ENCODE measurements at regions not wholly inside any gene's neighbourhood (a gene's known extent, or its start where the extent isn't known, plus 50 kb on each side); places are given as distances from the start of the nearest gene placed in this dataset.

GRCh38 chr10:21068026-21068656 is 171.0 kb upstream of the NEBL start:
- Mint-ChIP-seq H3K27me3 (ENCODE audit: unreplicated experiment) (peaks cover 2% of the 10 kb centered on the region), H3K4me1 (ENCODE audit: unreplicated experiment) (peaks cover 10% of the 10 kb centered on the region), H3K36me3 (ENCODE audit: low read depth, unreplicated experiment) (no peaks in the 10 kb centered on the region), H3K27ac (ENCODE audit: unreplicated experiment) (no peak overlapping the region), H3K9me3 (ENCODE audit: unreplicated experiment) (no peaks in the 10 kb centered on the region), H3K4me3 (ENCODE audit: unreplicated experiment) (no peak overlapping the region)
- DNase-seq (ENCODE audit: low spot score): no peak
- TF ChIP-seq, protein P1, sequence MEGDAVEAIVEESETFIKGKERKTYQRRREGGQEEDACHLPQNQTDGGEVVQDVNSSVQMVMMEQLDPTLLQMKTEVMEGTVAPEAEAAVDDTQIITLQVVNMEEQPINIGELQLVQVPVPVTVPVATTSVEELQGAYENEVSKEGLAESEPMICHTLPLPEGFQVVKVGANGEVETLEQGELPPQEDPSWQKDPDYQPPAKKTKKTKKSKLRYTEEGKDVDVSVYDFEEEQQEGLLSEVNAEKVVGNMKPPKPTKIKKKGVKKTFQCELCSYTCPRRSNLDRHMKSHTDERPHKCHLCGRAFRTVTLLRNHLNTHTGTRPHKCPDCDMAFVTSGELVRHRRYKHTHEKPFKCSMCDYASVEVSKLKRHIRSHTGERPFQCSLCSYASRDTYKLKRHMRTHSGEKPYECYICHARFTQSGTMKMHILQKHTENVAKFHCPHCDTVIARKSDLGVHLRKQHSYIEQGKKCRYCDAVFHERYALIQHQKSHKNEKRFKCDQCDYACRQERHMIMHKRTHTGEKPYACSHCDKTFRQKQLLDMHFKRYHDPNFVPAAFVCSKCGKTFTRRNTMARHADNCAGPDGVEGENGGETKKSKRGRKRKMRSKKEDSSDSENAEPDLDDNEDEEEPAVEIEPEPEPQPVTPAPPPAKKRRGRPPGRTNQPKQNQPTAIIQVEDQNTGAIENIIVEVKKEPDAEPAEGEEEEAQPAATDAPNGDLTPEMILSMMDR (IDR thresholded peaks at IDR 0.05; ENCODE audit: unreplicated experiment): no peak

- H3K4me3 Mint-ChIP-seq (ENCODE audit: unreplicated experiment): no peak overlapping the region
- H3K27ac Mint-ChIP-seq (ENCODE audit: unreplicated experiment): no peak overlapping the region
- H3K36me3 Mint-ChIP-seq (ENCODE audit: low read depth, unreplicated experiment): no peaks in the 10 kb centered on the region
- no peak for DNase-seq (ENCODE audit: low spot score)
- H3K4me1 Mint-ChIP-seq (ENCODE audit: unreplicated experiment): peaks cover 10% of the 10 kb centered on the region
- no peaks in the 10 kb centered on the region for H3K9me3 Mint-ChIP-seq (ENCODE audit: unreplicated experiment)
- peaks cover 2% of the 10 kb centered on the region for H3K27me3 Mint-ChIP-seq (ENCODE audit: unreplicated experiment)
- TF ChIP-seq, protein P1 (IDR thresholded peaks at IDR 0.05; ENCODE audit: unreplicated experiment): no peak
Observed at GRCh38 chr10:21065621-21066248, 168.6 kb upstream of the NEBL start.

GRCh38 chr10:21061982-21062381 is 164.9 kb upstream of the NEBL start:
- no peak overlapping the region for H3K4me3 Mint-ChIP-seq (ENCODE audit: unreplicated experiment)
- no peaks in the 10 kb centered on the region for H3K9me3 Mint-ChIP-seq (ENCODE audit: unreplicated experiment)
- H3K27ac Mint-ChIP-seq (ENCODE audit: unreplicated experiment): no peak overlapping the region
- peaks cover 3% of the 10 kb centered on the region for H3K4me1 Mint-ChIP-seq (ENCODE audit: unreplicated experiment)
- DNase-seq (ENCODE audit: low spot score): no peak
- H3K36me3 Mint-ChIP-seq (ENCODE audit: low read depth, unreplicated experiment): no peaks in the 10 kb centered on the region
- TF ChIP-seq, protein P1 (IDR thresholded peaks at IDR 0.05; ENCODE audit: unreplicated experiment): no peak
- peaks cover 4% of the 10 kb centered on the region for H3K27me3 Mint-ChIP-seq (ENCODE audit: unreplicated experiment)

- Mint-ChIP-seq H3K27ac (ENCODE audit: unreplicated experiment) (no peak overlapping the region), H3K36me3 (ENCODE audit: low read depth, unreplicated experiment) (no peaks in the 10 kb centered on the region), H3K4me3 (ENCODE audit: unreplicated experiment) (no peak overlapping the region), H3K27me3 (ENCODE audit: unreplicated experiment) (peaks cover 4% of the 10 kb centered on the region), H3K4me1 (ENCODE audit: unreplicated experiment) (peaks cover 3% of the 10 kb centered on the region), H3K9me3 (ENCODE audit: unreplicated experiment) (no peaks in the 10 kb centered on the region)
- TF ChIP-seq, protein P1 (IDR thresholded peaks at IDR 0.05; ENCODE audit: unreplicated experiment): no peak
- DNase-seq (ENCODE audit: low spot score): no peak
Observed at GRCh38 chr10:21061184-21061583, 164.1 kb upstream of the NEBL start.

GRCh38 chr10:21060626-21061025 is 163.5 kb upstream of the NEBL start:
- TF ChIP-seq, protein P1 (IDR thresholded peaks at IDR 0.05; ENCODE audit: unreplicated experiment): no peak

More at GRCh38 chr10:21060626-21061025, 163.5 kb upstream of the NEBL start:
- Mint-ChIP-seq H3K9me3 (ENCODE audit: unreplicated experiment) (no peaks in the 10 kb centered on the region), H3K36me3 (ENCODE audit: low read depth, unreplicated experiment) (no peaks in the 10 kb centered on the region), H3K27ac (ENCODE audit: unreplicated experiment) (no peak overlapping the region), H3K4me1 (ENCODE audit: unreplicated experiment) (peaks cover 3% of the 10 kb centered on the region), H3K4me3 (ENCODE audit: unreplicated experiment) (no peak overlapping the region), H3K27me3 (ENCODE audit: unreplicated experiment) (peaks cover 3% of the 10 kb centered on the region)
- no peak for DNase-seq (ENCODE audit: low spot score)
